ENCODE measurements at regions not wholly inside any gene's neighbourhood (a gene's known extent, or its start where the extent isn't known, plus 50 kb on each side); places are given as distances from the start of the nearest gene placed in this dataset.
"Not testable (repeated sequence)": the region's sequence is repeated elsewhere in the genome, so short reads cannot be mapped to it uniquely, and the experiment has no call there.

- Histone ChIP-seq H3K36me3 (ENCODE audit: control insufficient read depth in 4 of 4, insufficient read depth in 4 of 4, low read length in 4 of 4) (no peaks in the 10 kb centered on the region), H3K9me3 (ENCODE audit: control insufficient read depth in 4 of 4, insufficient read depth in 3 of 4, low read length in 3 of 4) (no peaks in the 10 kb centered on the region), H3K4me3 (no peak overlapping the region), H3K27ac (ENCODE audit: low read depth in 1 of 2, low read length in 1 of 2) (no peak overlapping the region), H3K9ac (ENCODE audit: insufficient read depth in 1 of 2, low read length in 2 of 2) (no peak overlapping the region), H3K27me3 (ENCODE audit: control insufficient read depth in 3 of 3, insufficient read depth in 3 of 3, low read length in 2 of 3) (no peaks in the 10 kb centered on the region), H3K4me1 (ENCODE audit: control insufficient read depth in 5 of 5, insufficient read depth in 5 of 5, low read length in 5 of 5) (peaks cover 0 to 4% (median 0%) of the 10 kb centered on the region in 5 donors)
- TF ChIP-seq CTCF (IDR thresholded peaks at IDR 0.05; ENCODE audit: control extremely low read depth, extremely low read depth), result no peak
- DNase-seq, result peak in 1 of 3 donors; percentile 4
- 0 to 54% methylated on average over 1 of the region's 1 CpG for WGBS, 2 donors
- no peak for ATAC-seq (ENCODE audit: insufficient read depth, low FRiP score)
These were observed 665.1 kb downstream of the EFNA5 start for GRCh38 chr5:107005653-107006052.

GRCh38 chr5:107005161-107005560 is 665.6 kb downstream of the EFNA5 start:
- WGBS, 2 donors, result 72 to 82% methylated on average over 4 of the region's 4 CpGs
- H3K27me3 ChIP-seq (ENCODE audit: control insufficient read depth in 3 of 3, insufficient read depth in 3 of 3, low read length in 2 of 3), result no peaks in the 10 kb centered on the region
- ATAC-seq (ENCODE audit: insufficient read depth, low FRiP score), result no peak

GRCh38 chr5:107002115-107002514 is 668.6 kb downstream of the EFNA5 start:
- DNase-seq (peak in 2 of 3 donors; percentile 27 to 62), ATAC-seq (ENCODE audit: insufficient read depth, low FRiP score) (no peak)
- Histone ChIP-seq H3K27ac (ENCODE audit: low read depth in 1 of 2, low read length in 1 of 2) (no peak overlapping the region), H3K9me3 (ENCODE audit: control insufficient read depth in 4 of 4, insufficient read depth in 3 of 4, low read length in 3 of 4) (peaks cover 0 to 2% (median under 1%) of the 10 kb centered on the region in 4 donors), H3K9ac (ENCODE audit: insufficient read depth in 1 of 2, low read length in 2 of 2) (no peak overlapping the region), H3K4me3 (no peak overlapping the region), H3K4me1 (ENCODE audit: control insufficient read depth in 5 of 5, insufficient read depth in 5 of 5, low read length in 5 of 5) (peaks cover 0 to 4% (median 0%) of the 10 kb centered on the region in 5 donors), H3K27me3 (ENCODE audit: control insufficient read depth in 3 of 3, insufficient read depth in 3 of 3, low read length in 2 of 3) (no peaks in the 10 kb centered on the region), H3K36me3 (ENCODE audit: control insufficient read depth in 4 of 4, insufficient read depth in 4 of 4, low read length in 4 of 4) (no peaks in the 10 kb centered on the region)
- no peak for TF ChIP-seq CTCF (IDR thresholded peaks at IDR 0.05; ENCODE audit: control extremely low read depth, extremely low read depth)

More at GRCh38 chr5:107005161-107005560, 665.6 kb downstream of the EFNA5 start:
- no peak for DNase-seq
- peaks cover 0 to 4% (median 0%) of the 10 kb centered on the region in 5 donors for H3K4me1 ChIP-seq (ENCODE audit: control insufficient read depth in 5 of 5, insufficient read depth in 5 of 5, low read length in 5 of 5)
- H3K27ac ChIP-seq (ENCODE audit: low read depth in 1 of 2, low read length in 1 of 2), result no peak overlapping the region
- no peaks in the 10 kb centered on the region for H3K36me3 ChIP-seq (ENCODE audit: control insufficient read depth in 4 of 4, insufficient read depth in 4 of 4, low read length in 4 of 4)
- no peak overlapping the region for H3K4me3 ChIP-seq
- H3K9ac ChIP-seq (ENCODE audit: insufficient read depth in 1 of 2, low read length in 2 of 2), result no peak overlapping the region
- no peaks in the 10 kb centered on the region for H3K9me3 ChIP-seq (ENCODE audit: control insufficient read depth in 4 of 4, insufficient read depth in 3 of 4, low read length in 3 of 4)
- no peak for TF ChIP-seq CTCF (IDR thresholded peaks at IDR 0.05; ENCODE audit: control extremely low read depth, extremely low read depth)

GRCh38 chr5:106999506-106999905 is 671.2 kb downstream of the EFNA5 start:
- H3K4me1 ChIP-seq (ENCODE audit: control insufficient read depth in 5 of 5, insufficient read depth in 5 of 5, low read length in 5 of 5); DNase-seq; H3K9ac ChIP-seq (ENCODE audit: insufficient read depth in 1 of 2, low read length in 2 of 2); H3K27me3 ChIP-seq (ENCODE audit: control insufficient read depth in 3 of 3, insufficient read depth in 3 of 3, low read length in 2 of 3); H3K4me3 ChIP-seq; H3K27ac ChIP-seq (ENCODE audit: low read depth in 1 of 2, low read length in 1 of 2); ATAC-seq (ENCODE audit: insufficient read depth, low FRiP score); H3K36me3 ChIP-seq (ENCODE audit: control insufficient read depth in 4 of 4, insufficient read depth in 4 of 4, low read length in 4 of 4); H3K9me3 ChIP-seq (ENCODE audit: control insufficient read depth in 4 of 4, insufficient read depth in 3 of 4, low read length in 3 of 4): not testable (repeated sequence)
- WGBS, 2 donors, result 88 to 94% methylated on average over 6 of the region's 6 CpGs
